Uterus (tissue), 2 donors: ENCODE measurements at regions not wholly inside any gene's neighbourhood (a gene's known extent, or its start where the extent isn't known, plus 50 kb on each side); places are given as distances from the start of the nearest gene placed in this dataset.

Source experiments
- POLR2A ChIP-seq, 2 donors: fragments of 450-650 bp; IDR thresholded peaks; one replicate each; pipeline ENCODE4 v1.6.1; 2016; ENCODE audit warnings: antibody characterized with exemption in 2 of 2, mild to moderate bottlenecking in 1 of 2, moderate library complexity in 1 of 2
- TF ChIP-seq, protein P1 (sequence below), 4 experiments: fragments of 200-600 bp in 2 of 4; fragments of 450-650 bp in 2 of 4; sonication (generic) in 2 of 4; IDR thresholded peaks; one replicate each; pipeline ENCODE4 v1.5.1; 2016 to 2019; ENCODE audit warnings: antibody characterized with exemption in 4 of 4, mild to moderate bottlenecking in 2 of 4, moderate library complexity in 1 of 4

DNA sequence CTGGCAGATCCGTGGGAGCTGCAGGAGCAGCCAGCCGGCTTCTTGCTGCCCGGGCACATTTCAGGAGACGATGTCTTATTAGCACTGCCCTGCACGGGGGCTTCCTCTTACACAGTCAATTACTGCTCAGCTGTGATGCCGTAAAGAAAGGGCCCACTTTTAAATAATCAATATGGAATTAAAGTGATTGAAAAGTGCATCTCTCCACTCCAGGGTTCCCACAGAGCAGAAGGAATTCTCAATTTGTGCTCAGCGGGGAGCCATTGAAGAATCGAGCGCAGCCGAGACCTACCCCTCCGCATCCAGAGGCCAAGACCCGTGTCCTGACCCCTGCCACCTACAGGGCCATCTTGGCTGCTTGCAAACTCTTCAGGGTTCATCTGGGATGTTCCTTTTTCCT, 399.4 kb upstream of the C16orf82 start:
- TF ChIP-seq POLR2A (IDR thresholded peaks at IDR 0.05) = no peak
- TF ChIP-seq, protein P1, sequence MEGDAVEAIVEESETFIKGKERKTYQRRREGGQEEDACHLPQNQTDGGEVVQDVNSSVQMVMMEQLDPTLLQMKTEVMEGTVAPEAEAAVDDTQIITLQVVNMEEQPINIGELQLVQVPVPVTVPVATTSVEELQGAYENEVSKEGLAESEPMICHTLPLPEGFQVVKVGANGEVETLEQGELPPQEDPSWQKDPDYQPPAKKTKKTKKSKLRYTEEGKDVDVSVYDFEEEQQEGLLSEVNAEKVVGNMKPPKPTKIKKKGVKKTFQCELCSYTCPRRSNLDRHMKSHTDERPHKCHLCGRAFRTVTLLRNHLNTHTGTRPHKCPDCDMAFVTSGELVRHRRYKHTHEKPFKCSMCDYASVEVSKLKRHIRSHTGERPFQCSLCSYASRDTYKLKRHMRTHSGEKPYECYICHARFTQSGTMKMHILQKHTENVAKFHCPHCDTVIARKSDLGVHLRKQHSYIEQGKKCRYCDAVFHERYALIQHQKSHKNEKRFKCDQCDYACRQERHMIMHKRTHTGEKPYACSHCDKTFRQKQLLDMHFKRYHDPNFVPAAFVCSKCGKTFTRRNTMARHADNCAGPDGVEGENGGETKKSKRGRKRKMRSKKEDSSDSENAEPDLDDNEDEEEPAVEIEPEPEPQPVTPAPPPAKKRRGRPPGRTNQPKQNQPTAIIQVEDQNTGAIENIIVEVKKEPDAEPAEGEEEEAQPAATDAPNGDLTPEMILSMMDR (IDR thresholded peaks at IDR 0.05) = no peak
